CD4-positive, alpha-beta T cell treated with Interleukin-21 for 1 hour (primary cell): ENCODE measurements at regions not wholly inside any gene's neighbourhood (a gene's known extent, or its start where the extent isn't known, plus 50 kb on each side); places are given as distances from the start of the nearest gene placed in this dataset.

ENCODE experiments used
- DNase-seq: peaks from one replicate; pipeline ENCODE4 v3.0.0-alpha.2; 2020

- no peak for DNase-seq
Measured at GRCh38 chr4:149931431-149931830, 115.8 kb upstream of the IQCM start.

- DNase-seq, result no peak
Measured at GRCh38 chr4:149932188-149932587, 116.5 kb upstream of the IQCM start.

GRCh38 chr4:149933120-149933519, 117.5 kb upstream of the IQCM start:
- no peak for DNase-seq

- no peak for DNase-seq
Measured at GRCh38 chr4:149933883-149934282, 118.2 kb upstream of the IQCM start.

GRCh38 chr4:149949381-149949780, 128.9 kb upstream of the DCLK2 start:
- no peak for DNase-seq

GRCh38 chr4:149951152-149951900, 126.9 kb upstream of the DCLK2 start:
- DNase-seq, result no peak

- no peak for DNase-seq
Measured at GRCh38 chr4:149952101-149952500, 126.1 kb upstream of the DCLK2 start.

- no peak for DNase-seq
Measured at GRCh38 chr4:149952716-149953115, 125.5 kb upstream of the DCLK2 start.

GRCh38 chr4:149955780-149956390, 122.4 kb upstream of the DCLK2 start:
- no peak for DNase-seq

GRCh38 chr4:149956678-149957077, 121.6 kb upstream of the DCLK2 start:
- no peak for DNase-seq

GRCh38 chr4:149961876-149962597, 116.2 kb upstream of the DCLK2 start:
- no peak for DNase-seq

- DNase-seq, result no peak
Measured at GRCh38 chr4:149964001-149964796, 114.0 kb upstream of the DCLK2 start.

GRCh38 chr4:149965206-149965605, 113.0 kb upstream of the DCLK2 start:
- DNase-seq, result no peak

- DNase-seq, result no peak
Measured at GRCh38 chr4:149972407-149972806, 105.8 kb upstream of the DCLK2 start.

GRCh38 chr4:149973181-149973580, 105.1 kb upstream of the DCLK2 start:
- DNase-seq, result no peak

GRCh38 chr4:149975172-149975571, 103.1 kb upstream of the DCLK2 start:
- no peak for DNase-seq

GRCh38 chr4:149980121-149980682, 98.0 kb upstream of the DCLK2 start:
- no peak for DNase-seq

- peak; percentile 41 for DNase-seq
Measured at GRCh38 chr4:149980941-149981340, 97.3 kb upstream of the DCLK2 start.

- DNase-seq, result no peak
Measured at GRCh38 chr4:149983401-149983800, 94.8 kb upstream of the DCLK2 start.

GRCh38 chr4:149983931-149984330, 94.3 kb upstream of the DCLK2 start:
- DNase-seq, result no peak

GRCh38 chr4:149985981-149986380, 92.3 kb upstream of the DCLK2 start:
- no peak for DNase-seq

GRCh38 chr4:149986917-149987316, 91.3 kb upstream of the DCLK2 start:
- no peak for DNase-seq
